ENCODE measurements at regions not wholly inside any gene's neighbourhood (a gene's known extent, or its start where the extent isn't known, plus 50 kb on each side); places are given as distances from the start of the nearest gene placed in this dataset.

- TF ChIP-seq YY1 (IDR thresholded peaks at IDR 0.05; ENCODE audit: insufficient read depth, insufficient read length) (no peak), ZNF274 (IDR thresholded peaks at IDR 0.05; ENCODE audit: low read depth, low read length) (no peak), SUZ12 (IDR thresholded peaks at IDR 0.05; ENCODE audit: extremely low read depth, insufficient read depth, insufficient read length) (no peak)
Observed at GRCh38 chr12:5248230-5248629, 183.7 kb upstream of the NTF3 start.
